Activated CD4-positive, alpha-beta memory T cell treated with anti-CD3 and anti-CD28 coated beads for 36 hours (primary cell): ENCODE measurements at regions not wholly inside any gene's neighbourhood (a gene's known extent, or its start where the extent isn't known, plus 50 kb on each side); places are given as distances from the start of the nearest gene placed in this dataset.

ENCODE experiments used
- CTCF ChIA-PET: fragments of 350-600 bp; sonication (Branson Sonifier 250); formaldehyde crosslinking; loops from one replicate; lab custom pipeline; 2021; ENCODE audit warnings: antibody characterized with exemption, inconsistent platforms; lab: Charles Lee
- POLR2A ChIA-PET: fragments of 350-600 bp; sonication (Branson Sonifier 250); formaldehyde crosslinking; loops from one replicate; lab custom pipeline; 2021; ENCODE audit warnings: antibody characterized with exemption; lab: Charles Lee
- DNase-seq: peaks from one replicate; pipeline ENCODE4 v3.0.0-alpha.2; 2020
- H3K27ac Mint-ChIP-seq: one replicate; pipeline ENCODE4 v1.8.0; 2021; ENCODE audit warnings: mixed read lengths
- H3K27me3 Mint-ChIP-seq: one replicate; pipeline ENCODE4 v1.8.0; 2021; ENCODE audit warnings: mixed read lengths
- H3K36me3 Mint-ChIP-seq: one replicate; pipeline ENCODE4 v1.8.0; 2021; ENCODE audit warnings: mixed read lengths
- H3K4me1 Mint-ChIP-seq: one replicate; pipeline ENCODE4 v1.8.0; 2021; ENCODE audit warnings: low read depth, mixed read lengths
- H3K4me3 Mint-ChIP-seq: one replicate; pipeline ENCODE4 v1.8.0; 2021; ENCODE audit warnings: mild to moderate bottlenecking, mixed read lengths
- H3K9me3 Mint-ChIP-seq: one replicate; pipeline ENCODE4 v1.8.0; 2021; ENCODE audit warnings: mixed read lengths
- intact Hi-C: fragments of 100-400 bp; cut with micrococcal nuclease; formaldehyde crosslinking; loops from one replicate; pipeline ENCODE4 v1.15.1; 2023

- H3K27ac Mint-ChIP-seq: no peak overlapping the region
- no peaks in the 10 kb centered on the region for H3K36me3 Mint-ChIP-seq
- intact Hi-C loops: no loop called here
- no peak for DNase-seq
- no peaks in the 10 kb centered on the region for H3K4me1 Mint-ChIP-seq
- H3K9me3 Mint-ChIP-seq: no peaks in the 10 kb centered on the region
- ChIA-PET POLR2A (no interaction called here), CTCF (no interaction called here)
- no peak overlapping the region for H3K4me3 Mint-ChIP-seq
- H3K27me3 Mint-ChIP-seq: no peaks in the 10 kb centered on the region
Measured at GRCh38 chr3:8825153-8825825, 55.9 kb upstream of the OXTR start.

GRCh38 chr3:8824238-8824637 is 54.8 kb upstream of the OXTR start:
- intact Hi-C loops: no loop called here
- CTCF ChIA-PET: no interaction called here

GRCh38 chr3:8822141-8822540 is 52.7 kb upstream of the OXTR start:
- Mint-ChIP-seq H3K27me3 (no peaks in the 10 kb centered on the region), H3K27ac (no peak overlapping the region), H3K36me3 (no peaks in the 10 kb centered on the region), H3K9me3 (peaks cover 21% of the 10 kb centered on the region), H3K4me1 (no peaks in the 10 kb centered on the region), H3K4me3 (no peak overlapping the region)
- POLR2A ChIA-PET: interaction anchor here (0.6 kb wide), 1 partner anchor 20 kb away, joined by 3 read pairs; no protein-coding TSS in a partner anchor
- intact Hi-C loops: no loop called here
- CTCF ChIA-PET: no interaction called here
- no peak for DNase-seq

More at GRCh38 chr3:8824238-8824637, 54.8 kb upstream of the OXTR start:
- no peak overlapping the region for H3K4me3 Mint-ChIP-seq
- no peak overlapping the region for H3K27ac Mint-ChIP-seq
- POLR2A ChIA-PET: no interaction called here
- no peaks in the 10 kb centered on the region for H3K36me3 Mint-ChIP-seq
- no peaks in the 10 kb centered on the region for H3K27me3 Mint-ChIP-seq
- H3K9me3 Mint-ChIP-seq: peaks cover 10% of the 10 kb centered on the region
- no peaks in the 10 kb centered on the region for H3K4me1 Mint-ChIP-seq
- no peak for DNase-seq
